Activated CD8-positive, alpha-beta T cell treated with anti-CD3 and anti-CD28 coated beads, Interleukin-2, amount 10 ng/mL, durations not matched to agents 7 days and 5 days (primary cell): ENCODE measurements at regions not wholly inside any gene's neighbourhood (a gene's known extent, or its start where the extent isn't known, plus 50 kb on each side); places are given as distances from the start of the nearest gene placed in this dataset.
"Not testable (repeated sequence)": the region's sequence is repeated elsewhere in the genome, so short reads cannot be mapped to it uniquely, and the experiment has no call there.

Experiments used
- ATAC-seq: fragments of 150-1000 bp; cut with Tn5 transposase; one replicate; pipeline ENCODE4 v1.10.0; 2021; ENCODE audit warnings: moderate library complexity
- CTCF ChIA-PET: fragments of 350-600 bp; sonication (Branson Sonifier 250); formaldehyde crosslinking; loops from one replicate; lab custom pipeline; 2021; ENCODE audit warnings: antibody characterized with exemption; lab: Charles Lee
- POLR2A ChIA-PET: fragments of 350-600 bp; sonication (Branson Sonifier 250); formaldehyde crosslinking; loops from one replicate; lab custom pipeline; 2021; ENCODE audit warnings: antibody characterized with exemption; lab: Charles Lee
- DNase-seq: peaks from one replicate; pipeline ENCODE4 v3.0.0-alpha.2; 2020
- H3K27ac Mint-ChIP-seq: one replicate; pipeline ENCODE4 v1.8.0; 2021; ENCODE audit warnings: mild to moderate bottlenecking, mixed read lengths
- H3K27me3 Mint-ChIP-seq: one replicate; pipeline ENCODE4 v1.8.0; 2021; ENCODE audit warnings: low read depth, mixed read lengths
- H3K36me3 Mint-ChIP-seq: one replicate; pipeline ENCODE4 v1.8.0; 2021; ENCODE audit warnings: low read depth, mixed read lengths
- H3K4me1 Mint-ChIP-seq: one replicate; pipeline ENCODE4 v1.8.0; 2021; ENCODE audit warnings: low read depth, mixed read lengths
- H3K4me3 Mint-ChIP-seq: one replicate; pipeline ENCODE4 v1.8.0; 2021; ENCODE audit warnings: mild to moderate bottlenecking, mixed read lengths
- H3K9me3 Mint-ChIP-seq: one replicate; pipeline ENCODE4 v1.8.0; 2022; ENCODE audit warnings: mixed read lengths; ENCODE audit not compliant: insufficient read depth

GRCh38 chr7:68206946-68207485 lies 1210.4 kb downstream of the TYW1 start:
- ChIA-PET CTCF (no interaction called here), POLR2A (no interaction called here)
- H3K27ac Mint-ChIP-seq = no peak overlapping the region
- peaks cover 28% of the 10 kb centered on the region for H3K9me3 Mint-ChIP-seq
- DNase-seq = no peak
- no peak overlapping the region for H3K4me3 Mint-ChIP-seq
- no peaks in the 10 kb centered on the region for H3K4me1 Mint-ChIP-seq
- ATAC-seq = no peak
- H3K27me3 Mint-ChIP-seq = no peaks in the 10 kb centered on the region
- no peaks in the 10 kb centered on the region for H3K36me3 Mint-ChIP-seq

DNA sequence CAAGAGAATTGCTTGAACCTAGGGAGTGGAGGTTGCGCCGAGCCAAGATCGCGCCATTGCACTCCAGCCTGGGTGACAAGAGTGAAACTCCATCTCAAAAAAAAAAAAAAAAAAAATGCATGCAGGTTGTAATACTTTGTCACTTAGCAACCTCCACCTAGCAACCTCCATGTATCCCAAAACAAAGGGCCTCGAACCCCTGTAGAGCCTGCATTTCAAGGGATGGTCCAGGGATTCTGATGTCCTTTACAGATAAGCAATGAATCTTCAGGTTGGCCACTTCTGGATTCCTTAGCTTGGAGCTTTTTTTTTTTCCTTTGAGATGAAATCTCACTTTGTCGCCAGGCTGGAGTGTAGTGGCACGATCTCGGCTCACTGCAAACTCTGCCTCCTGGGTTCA lies 1211.0 kb downstream of the TYW1 start:
- ChIA-PET CTCF (no interaction called here), POLR2A (no interaction called here)
- Mint-ChIP-seq H3K27ac (no peak overlapping the region), H3K4me1 (no peaks in the 10 kb centered on the region), H3K9me3 (peaks cover 22% of the 10 kb centered on the region), H3K36me3 (no peaks in the 10 kb centered on the region), H3K4me3 (no peak overlapping the region), H3K27me3 (no peaks in the 10 kb centered on the region)
- DNase-seq (no peak), ATAC-seq (no peak)

GRCh38 chr7:68209486-68209885 lies 1212.9 kb downstream of the TYW1 start:
- no peaks in the 10 kb centered on the region for H3K36me3 Mint-ChIP-seq
- DNase-seq (no peak), ATAC-seq (no peak)
- H3K4me3 Mint-ChIP-seq = no peak overlapping the region
- peaks cover 26% of the 10 kb centered on the region for H3K9me3 Mint-ChIP-seq
- CTCF ChIA-PET = no interaction called here
- H3K27me3 Mint-ChIP-seq = no peaks in the 10 kb centered on the region
- POLR2A ChIA-PET = no interaction called here
- no peaks in the 10 kb centered on the region for H3K4me1 Mint-ChIP-seq
- no peak overlapping the region for H3K27ac Mint-ChIP-seq

GRCh38 chr7:68213838-68214237 lies 1217.2 kb downstream of the TYW1 start:
- DNase-seq = no peak
- Mint-ChIP-seq H3K27me3 (no peaks in the 10 kb centered on the region), H3K27ac (no peak overlapping the region), H3K4me1 (no peaks in the 10 kb centered on the region), H3K9me3 (peaks cover 19% of the 10 kb centered on the region), H3K36me3 (no peaks in the 10 kb centered on the region), H3K4me3 (no peak overlapping the region)
- no peak for ATAC-seq
- ChIA-PET CTCF (no interaction called here), POLR2A (no interaction called here)

GRCh38 chr7:68216051-68216450 lies 1219.4 kb downstream of the TYW1 start:
- peaks cover 21% of the 10 kb centered on the region for H3K9me3 Mint-ChIP-seq
- no peaks in the 10 kb centered on the region for H3K27me3 Mint-ChIP-seq
- no peak overlapping the region for H3K27ac Mint-ChIP-seq
- DNase-seq = no peak
- ChIA-PET CTCF (no interaction called here), POLR2A (no interaction called here)
- no peaks in the 10 kb centered on the region for H3K4me1 Mint-ChIP-seq
- H3K4me3 Mint-ChIP-seq = no peak overlapping the region
- no peaks in the 10 kb centered on the region for H3K36me3 Mint-ChIP-seq
- ATAC-seq = no peak

- no peaks in the 10 kb centered on the region for H3K36me3 Mint-ChIP-seq
- H3K4me3 Mint-ChIP-seq = no peak overlapping the region
- H3K27ac Mint-ChIP-seq = no peak overlapping the region
- DNase-seq (no peak), ATAC-seq (no peak)
- ChIA-PET POLR2A (no interaction called here), CTCF (no interaction called here)
- no peaks in the 10 kb centered on the region for H3K27me3 Mint-ChIP-seq
- peaks cover 19% of the 10 kb centered on the region for H3K9me3 Mint-ChIP-seq
- no peaks in the 10 kb centered on the region for H3K4me1 Mint-ChIP-seq
Measured at GRCh38 chr7:68217426-68217825, 1220.8 kb downstream of the TYW1 start.

DNA sequence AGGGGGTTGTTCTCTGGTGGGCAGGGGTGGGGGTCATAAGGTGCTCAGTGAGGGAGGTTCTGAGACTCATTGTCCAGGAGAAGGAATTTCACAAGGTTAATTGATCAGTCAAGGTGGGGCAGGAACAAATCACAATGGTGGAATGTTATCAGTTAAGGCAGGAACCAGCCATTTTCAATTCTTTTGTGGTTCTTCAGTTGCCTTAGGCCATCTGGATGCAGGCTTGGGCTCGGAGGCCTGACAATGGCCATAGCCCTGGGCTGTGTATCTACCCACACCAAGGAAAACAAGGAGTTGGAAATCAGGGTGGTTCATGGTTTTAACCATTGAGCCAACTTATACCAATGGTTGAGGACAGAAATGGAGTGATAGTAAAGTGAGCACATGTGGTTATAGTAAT lies 1221.8 kb downstream of the TYW1 start:
- no peaks in the 10 kb centered on the region for H3K27me3 Mint-ChIP-seq
- DNase-seq = no peak
- POLR2A ChIA-PET = no interaction called here
- H3K9me3 Mint-ChIP-seq = peaks cover 23% of the 10 kb centered on the region
- CTCF ChIA-PET = no interaction called here
- H3K36me3 Mint-ChIP-seq = no peaks in the 10 kb centered on the region
- ATAC-seq = no peak
- no peaks in the 10 kb centered on the region for H3K4me1 Mint-ChIP-seq
- H3K4me3 Mint-ChIP-seq = no peak overlapping the region
- H3K27ac Mint-ChIP-seq = no peak overlapping the region

- POLR2A ChIA-PET = no interaction called here
- Mint-ChIP-seq H3K4me3 (no peak overlapping the region), H3K27me3 (no peaks in the 10 kb centered on the region), H3K4me1 (no peaks in the 10 kb centered on the region), H3K9me3 (peaks cover 15% of the 10 kb centered on the region), H3K36me3 (no peaks in the 10 kb centered on the region), H3K27ac (no peak overlapping the region)
- ATAC-seq (no peak), DNase-seq (no peak)
- CTCF ChIA-PET = no interaction called here
Measured at GRCh38 chr7:68222311-68222710, 1225.7 kb downstream of the TYW1 start.

DNA sequence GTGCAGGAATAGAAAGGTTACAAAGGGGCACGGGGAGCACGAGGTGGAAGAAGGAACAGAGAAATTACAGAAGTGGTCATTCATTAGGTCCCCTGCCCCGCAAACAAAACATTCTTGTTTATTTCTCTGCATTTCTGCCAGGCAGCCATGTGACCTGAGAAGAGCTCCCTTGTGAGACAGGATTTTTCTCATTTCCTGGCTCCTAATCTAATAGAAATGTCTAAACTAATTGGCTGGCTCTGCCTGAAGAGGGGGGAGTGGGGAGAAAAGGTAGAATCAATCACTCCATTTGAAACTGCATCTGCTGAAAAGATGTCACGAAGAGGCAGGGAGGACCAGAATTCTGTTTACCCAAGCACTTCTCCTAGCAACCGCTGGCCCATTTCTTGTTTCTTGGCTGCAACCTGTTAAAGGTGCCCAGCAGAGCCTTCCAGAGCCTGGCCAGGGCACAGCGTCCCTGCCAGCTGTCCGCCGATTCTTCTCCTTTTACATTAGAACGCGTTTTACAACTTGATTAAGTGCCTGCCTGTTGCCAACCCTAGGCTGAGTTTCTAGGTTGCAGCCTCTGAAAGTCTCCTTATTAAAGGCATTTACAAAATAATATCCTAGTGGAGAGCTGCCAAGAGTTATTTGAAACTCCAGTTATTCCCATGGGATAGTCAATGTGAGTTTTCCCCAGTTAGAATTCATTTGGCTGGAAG lies 1227.6 kb downstream of the TYW1 start:
- H3K4me1 Mint-ChIP-seq = no peaks in the 10 kb centered on the region
- ATAC-seq = no peak
- H3K27me3 Mint-ChIP-seq = no peaks in the 10 kb centered on the region
- H3K36me3 Mint-ChIP-seq = no peaks in the 10 kb centered on the region
- DNase-seq = no peak
- ChIA-PET CTCF (no interaction called here), POLR2A (no interaction called here)
- H3K4me3 Mint-ChIP-seq = no peak overlapping the region
- no peak overlapping the region for H3K27ac Mint-ChIP-seq
- H3K9me3 Mint-ChIP-seq = peaks cover 19% of the 10 kb centered on the region

DNA sequence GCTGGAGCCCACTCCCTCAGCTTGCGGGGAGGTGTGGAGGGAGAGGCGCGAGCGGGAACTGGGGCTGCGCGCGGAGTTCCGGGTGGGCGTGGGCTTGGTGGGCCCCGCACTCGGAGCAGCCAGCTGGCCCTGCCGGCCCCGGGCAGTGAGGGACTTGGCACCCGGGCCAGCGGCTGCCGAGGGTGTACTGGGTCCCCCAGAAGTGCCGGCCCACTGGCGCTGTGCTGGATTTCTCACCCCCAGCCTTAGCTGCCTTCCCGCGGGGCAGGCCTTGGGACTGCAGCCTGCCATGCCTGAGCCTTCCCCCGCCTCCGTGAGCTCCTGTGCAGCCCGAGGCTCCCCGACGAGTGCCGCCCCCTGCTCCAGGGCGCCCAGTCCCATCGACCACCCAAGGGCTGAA lies 1234.4 kb downstream of the TYW1 start:
- H3K4me3 Mint-ChIP-seq, H3K4me1 Mint-ChIP-seq, H3K27ac Mint-ChIP-seq, POLR2A ChIA-PET, H3K27me3 Mint-ChIP-seq, DNase-seq, CTCF ChIA-PET, ATAC-seq, H3K36me3 Mint-ChIP-seq: not testable (repeated sequence)
- H3K9me3 Mint-ChIP-seq = peaks cover 15% of the 10 kb centered on the region

DNA sequence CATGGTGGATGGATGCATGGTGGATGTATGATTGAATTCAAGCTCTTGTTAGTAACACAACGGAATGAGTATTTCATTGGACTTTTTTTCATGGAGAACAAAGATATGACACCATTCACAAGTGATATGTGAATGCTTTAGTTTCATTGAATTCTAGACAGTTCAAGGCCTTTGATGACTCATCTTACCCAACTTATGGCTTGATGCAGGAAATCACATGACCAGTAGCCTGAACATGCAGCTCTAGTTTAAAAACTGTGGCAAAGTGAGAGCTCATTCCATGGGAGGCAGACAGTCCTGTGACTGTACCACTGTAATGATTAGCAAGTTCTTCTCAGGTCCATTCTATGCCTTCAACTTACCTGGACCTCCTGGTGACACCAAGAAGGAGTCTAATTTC lies 1239.3 kb downstream of the TYW1 start:
- ChIA-PET POLR2A (no interaction called here), CTCF (no interaction called here)
- ATAC-seq (no peak), DNase-seq (no peak)
- Mint-ChIP-seq H3K9me3 (peaks cover 19% of the 10 kb centered on the region), H3K27me3 (no peaks in the 10 kb centered on the region), H3K4me1 (no peaks in the 10 kb centered on the region), H3K4me3 (no peak overlapping the region), H3K27ac (no peak overlapping the region), H3K36me3 (no peaks in the 10 kb centered on the region)

GRCh38 chr7:68238204-68238805 lies 1241.7 kb downstream of the TYW1 start:
- Mint-ChIP-seq H3K4me1 (no peaks in the 10 kb centered on the region), H3K4me3 (no peak overlapping the region)
- CTCF ChIA-PET = no interaction called here

More at GRCh38 chr7:68238204-68238805, 1241.7 kb downstream of the TYW1 start:
- POLR2A ChIA-PET = no interaction called here
- no peak overlapping the region for H3K27ac Mint-ChIP-seq
- ATAC-seq (no peak), DNase-seq (no peak)
- no peaks in the 10 kb centered on the region for H3K36me3 Mint-ChIP-seq
- H3K9me3 Mint-ChIP-seq = peaks cover 23% of the 10 kb centered on the region
- no peaks in the 10 kb centered on the region for H3K27me3 Mint-ChIP-seq
